HCT116 (cell line): ENCODE measurements at regions not wholly inside any gene's neighbourhood (a gene's known extent, or its start where the extent isn't known, plus 50 kb on each side); places are given as distances from the start of the nearest gene placed in this dataset.

Source experiments
- ATAC-seq: fragments of 200-7000 bp; cut with Tn5 transposase; 2 replicates; pipeline ENCODE4 v1.9.1; 2020; ENCODE audit warnings: mild to moderate bottlenecking, moderate library complexity
- BruUV-seq: library from RNA; stranded (reverse); fragments of 400-500 nt; replicated peaks from 2 replicates; lab custom pipeline; 2021; lab: Mats Ljungman, UMichigan
- CTCF ChIA-PET: fragments of 300-600 bp; sonication (Branson Sonifier 250); formaldehyde crosslinking; loops from one replicate; lab custom pipeline; 2021; ENCODE audit warnings: antibody characterized with exemption; lab: Charles Lee
- POLR2A ChIA-PET: fragments of 300-600, 350-600 bp; sonication (Branson Sonifier 250); formaldehyde crosslinking; loops from one replicate; lab custom pipeline; 2021; ENCODE audit warnings: antibody characterized with exemption; lab: Charles Lee
- RAD21 ChIA-PET, 2 experiments: fragments of 300-600 bp; sonication (Branson Sonifier 250); formaldehyde crosslinking; loops; one replicate each; lab custom pipeline; 2023; ENCODE audit warnings: low total read pairs in 2 of 2; ENCODE audit not compliant: uncharacterized antibody in 2 of 2, unreplicated experiment in 2 of 2, low non-redundant PET in 1 of 2; lab: Charles Lee
- DNase-seq: peaks from one replicate; pipeline ENCODE4 v3.0.0-alpha.2; 2010; ENCODE audit warnings: low read depth, low spot score
- H2AFZ ChIP-seq: fragments of 200-600 bp; shearing (Covaris generic), sonication (generic); 2 replicates; pipeline ENCODE4 v1.6.1; 2017; ENCODE audit warnings: low read depth, mixed run types, mixed read lengths, antibody characterized with exemption, low read length; ENCODE audit not compliant: poor library complexity, severe bottlenecking
- H3K27ac ChIP-seq: 2 replicates; pipeline ENCODE4 v1.5.1; 2012; ENCODE audit warnings: low read depth, low read length
- H3K27me3 ChIP-seq: fragments of 200-600 bp; sonication (generic); 2 replicates; pipeline ENCODE4 v1.6.1; 2016; ENCODE audit warnings: mixed run types, low read length, mixed read lengths; ENCODE audit not compliant: insufficient read depth
- H3K36me3 ChIP-seq, 2 experiments: fragments of 200-500 bp in 1 of 2; fragments of 200-600 bp in 1 of 2; sonication (Bioruptor generic) in 1 of 2; sonication (generic) in 1 of 2; 2 replicates each; pipeline versions ENCODE4 v1.5.1 to v1.6.1; 2014 to 2016; ENCODE audit warnings: low read length in 2 of 2, inconsistent platforms in 1 of 2, mixed read lengths in 1 of 2, mixed run types in 1 of 2; ENCODE audit not compliant: insufficient read depth in 2 of 2, control insufficient read depth in 1 of 2
- H3K4me1 ChIP-seq, 2 experiments: fragments of 200-600 bp in 1 of 2; sonication (generic) in 1 of 2; 2 replicates each; pipeline versions ENCODE4 v1.5.1 to v1.6.1; 2012 to 2017; ENCODE audit warnings: low read length in 2 of 2, inconsistent platforms in 1 of 2, mild to moderate bottlenecking in 1 of 2, mixed read lengths in 1 of 2, mixed run types in 1 of 2, moderate library complexity in 1 of 2; ENCODE audit not compliant: insufficient read depth in 2 of 2, control insufficient read depth in 1 of 2
- H3K4me2 ChIP-seq: fragments of 200-600 bp; sonication (generic); 2 replicates; pipeline ENCODE4 v1.6.1; 2017; ENCODE audit warnings: mixed run types, low read length, mixed read lengths
- H3K4me3 ChIP-seq, 2 experiments: fragments of 200-600 bp in 1 of 2; sonication (generic) in 1 of 2; replicated peaks in 1 of 2; 2 replicates each; pipeline ENCODE4 v1.5.1; 2011 to 2016; ENCODE audit warnings: low read length in 2 of 2, control low read depth in 1 of 2, low read depth in 1 of 2, mild to moderate bottlenecking in 1 of 2, mixed read lengths in 1 of 2, mixed run types in 1 of 2
- H3K79me2 ChIP-seq: fragments of 200-600 bp; sonication (generic); 2 replicates; pipeline ENCODE4 v1.6.1; 2017; ENCODE audit warnings: mild to moderate bottlenecking, mixed run types, low read length, moderate library complexity, mixed read lengths; ENCODE audit not compliant: insufficient read depth
- H3K9ac ChIP-seq: fragments of 200-600 bp; sonication (generic); 2 replicates; pipeline ENCODE4 v1.6.1; 2016; ENCODE audit warnings: low read length, mixed read lengths
- H3K9me2 ChIP-seq: fragments of 200-600 bp; sonication (generic), shearing (Covaris generic); 2 replicates; pipeline ENCODE4 v1.6.1; 2017; ENCODE audit warnings: mixed run types, mild to moderate bottlenecking, moderate library complexity; ENCODE audit not compliant: insufficient read depth
- H3K9me3 ChIP-seq, 2 experiments: fragments of 200-500 bp in 1 of 2; fragments of 200-600 bp in 1 of 2; sonication (Bioruptor generic) in 1 of 2; sonication (generic) in 1 of 2; 2 replicates each; pipeline ENCODE4 v1.6.1; 2014 to 2017; ENCODE audit warnings: low read length in 2 of 2, mixed read lengths in 2 of 2, inconsistent platforms in 1 of 2, low read depth in 1 of 2, mild to moderate bottlenecking in 1 of 2, mixed run types in 1 of 2, moderate library complexity in 1 of 2; ENCODE audit not compliant: control insufficient read depth in 1 of 2, insufficient read depth in 1 of 2
- H4K20me1 ChIP-seq: fragments of 200-600 bp; sonication (generic), shearing (Covaris generic); 2 replicates; pipeline ENCODE4 v1.6.1; 2017; ENCODE audit warnings: mixed run types, mild to moderate bottlenecking, moderate library complexity; ENCODE audit not compliant: insufficient read depth
- FOSL1 ChIP-seq: IDR thresholded peaks from 2 replicates; pipeline ENCODE4 v1.6.1; 2012; ENCODE audit warnings: low read depth
- TCF7L2 ChIP-seq: IDR thresholded peaks from 2 replicates; pipeline ENCODE4 v1.7.0; 2011; ENCODE audit warnings: borderline replicate concordance, inconsistent platforms; ENCODE audit not compliant: insufficient read depth, insufficient read length; ENCODE audit errors: extremely low read depth
- ZFX ChIP-seq: fragments of 450-650 bp; IDR thresholded peaks from 2 replicates; pipeline ENCODE4 v1.6.1; 2017
- ZNF274 ChIP-seq: fragments of 200-500 bp; sonication (Bioruptor generic); IDR thresholded peaks from 2 replicates; pipeline ENCODE4 v1.6.1; 2014; ENCODE audit warnings: mild to moderate bottlenecking, low read depth, low read length, inconsistent platforms
- intact Hi-C: fragments of 100-400 bp; cut with micrococcal nuclease; formaldehyde crosslinking; loops from 2 replicates; pipeline ENCODE4 v1.10.0; 2022
- TF ChIP-seq, protein P1 (sequence below): IDR thresholded peaks from 2 replicates; pipeline ENCODE4 v1.6.1; 2011; ENCODE audit warnings: mild to moderate bottlenecking, low read length, moderate library complexity; ENCODE audit not compliant: insufficient replicate concordance; ENCODE audit errors: extremely low read depth

DNA sequence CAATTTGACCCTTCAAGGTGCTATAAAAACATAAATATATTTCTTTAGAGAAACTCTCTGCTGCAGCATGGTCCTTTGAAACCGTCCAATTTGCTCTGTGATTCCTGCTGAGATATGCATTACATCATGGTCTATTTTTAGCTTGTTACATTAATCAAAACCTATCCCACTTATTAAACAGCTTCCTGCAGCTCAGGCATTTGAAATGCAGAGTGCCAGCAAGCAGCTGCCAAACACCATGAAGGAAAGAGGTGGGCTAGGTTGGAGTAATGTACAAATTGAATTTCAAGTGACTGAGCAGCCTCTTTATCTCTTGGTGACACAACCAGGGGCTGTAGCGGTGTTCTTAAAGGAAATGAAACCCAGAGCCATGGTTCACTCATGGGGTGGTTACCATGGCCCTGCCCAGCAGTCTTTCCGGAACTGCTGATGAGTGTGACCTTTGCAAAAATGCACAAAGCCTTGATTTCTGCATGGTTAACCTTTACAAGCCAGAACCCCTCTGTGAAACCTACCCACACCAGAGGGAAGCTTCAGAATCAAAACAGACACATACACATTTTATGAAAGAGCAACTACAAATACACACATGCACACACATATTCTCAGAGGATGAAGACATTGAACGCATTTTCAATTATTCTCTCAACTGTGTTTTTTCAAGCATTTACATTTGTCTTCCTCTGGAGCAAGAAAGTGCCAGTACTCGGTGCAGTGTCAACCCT lies 155.8 kb upstream of the ZNF608 start:
- Histone ChIP-seq H3K27me3 (no peaks in the 10 kb centered on the region), H3K4me1 (peaks cover 5 to 16% of the 10 kb centered on the region in 2 experiments; a peak in 3 of 4 replicates), H3K9me2 (no peaks in the 10 kb centered on the region), H2AFZ (no peak overlapping the region), H3K36me3 (no peaks in the 10 kb centered on the region), H3K9me3 (no peaks in the 10 kb centered on the region), H3K27ac (no peak overlapping the region), H3K4me3 (no peak overlapping the region), H4K20me1 (no peaks in the 10 kb centered on the region), H3K79me2 (no peaks in the 10 kb centered on the region), H3K4me2 (peak overlapping the region; percentile 11; the same call in 1 of the 2 replicates), H3K9ac (no peak overlapping the region)
- ATAC-seq (no peak), DNase-seq (no peak)
- ChIA-PET POLR2A (no interaction called here), CTCF (no interaction called here), RAD21 (no interaction called here)
- BruUV-seq = no TSS peak
- intact Hi-C loops = no loop called here
- TF ChIP-seq FOSL1 = no peak
- TF ChIP-seq ZFX = no peak
- TF ChIP-seq ZNF274 = no peak
- TF ChIP-seq TCF7L2 = peak; percentile 71
- TF ChIP-seq, protein P1, sequence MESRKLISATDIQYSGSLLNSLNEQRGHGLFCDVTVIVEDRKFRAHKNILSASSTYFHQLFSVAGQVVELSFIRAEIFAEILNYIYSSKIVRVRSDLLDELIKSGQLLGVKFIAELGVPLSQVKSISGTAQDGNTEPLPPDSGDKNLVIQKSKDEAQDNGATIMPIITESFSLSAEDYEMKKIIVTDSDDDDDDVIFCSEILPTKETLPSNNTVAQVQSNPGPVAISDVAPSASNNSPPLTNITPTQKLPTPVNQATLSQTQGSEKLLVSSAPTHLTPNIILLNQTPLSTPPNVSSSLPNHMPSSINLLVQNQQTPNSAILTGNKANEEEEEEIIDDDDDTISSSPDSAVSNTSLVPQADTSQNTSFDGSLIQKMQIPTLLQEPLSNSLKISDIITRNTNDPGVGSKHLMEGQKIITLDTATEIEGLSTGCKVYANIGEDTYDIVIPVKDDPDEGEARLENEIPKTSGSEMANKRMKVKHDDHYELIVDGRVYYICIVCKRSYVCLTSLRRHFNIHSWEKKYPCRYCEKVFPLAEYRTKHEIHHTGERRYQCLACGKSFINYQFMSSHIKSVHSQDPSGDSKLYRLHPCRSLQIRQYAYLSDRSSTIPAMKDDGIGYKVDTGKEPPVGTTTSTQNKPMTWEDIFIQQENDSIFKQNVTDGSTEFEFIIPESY = no peak
